ENCODE measurements at regions not wholly inside any gene's neighbourhood (a gene's known extent, or its start where the extent isn't known, plus 50 kb on each side); places are given as distances from the start of the nearest gene placed in this dataset.

- H3K4me3 ChIP-seq: no peak overlapping the region
- no peaks in the 10 kb centered on the region for H3K4me1 ChIP-seq
- no peak for TF ChIP-seq CTCF (IDR thresholded peaks at IDR 0.05)
- H3K27me3 ChIP-seq: no peaks in the 10 kb centered on the region
- DNase-seq (ENCODE audit: low spot score): no peak
- no peaks in the 10 kb centered on the region for H3K9me3 ChIP-seq
- H3K27ac ChIP-seq: no peak overlapping the region
- H3K36me3 ChIP-seq: no peaks in the 10 kb centered on the region
Observed at GRCh38 chr13:62360609-62361008, 945.0 kb upstream of the PCDH20 start.

- no peak for TF ChIP-seq CTCF (IDR thresholded peaks at IDR 0.05)
- Histone ChIP-seq H3K4me1 (no peaks in the 10 kb centered on the region), H3K36me3 (no peaks in the 10 kb centered on the region), H3K27me3 (no peaks in the 10 kb centered on the region), H3K4me3 (no peak overlapping the region), H3K9me3 (no peaks in the 10 kb centered on the region), H3K27ac (no peak overlapping the region)
- no peak for DNase-seq (ENCODE audit: low spot score)
Observed at GRCh38 chr13:62358646-62358932, 942.9 kb upstream of the PCDH20 start.

- Histone ChIP-seq H3K27ac (no peak overlapping the region), H3K4me1 (no peaks in the 10 kb centered on the region), H3K4me3 (no peak overlapping the region), H3K27me3 (no peaks in the 10 kb centered on the region), H3K36me3 (no peaks in the 10 kb centered on the region), H3K9me3 (no peaks in the 10 kb centered on the region)
- TF ChIP-seq CTCF (IDR thresholded peaks at IDR 0.05): no peak
- no peak for DNase-seq (ENCODE audit: low spot score)
Observed at GRCh38 chr13:62357887-62358645, 942.4 kb upstream of the PCDH20 start.

GRCh38 chr13:62356977-62357376 lies 941.3 kb upstream of the PCDH20 start:
- Histone ChIP-seq H3K9me3 (no peaks in the 10 kb centered on the region), H3K4me3 (no peak overlapping the region), H3K27ac (no peak overlapping the region), H3K4me1 (no peaks in the 10 kb centered on the region), H3K36me3 (no peaks in the 10 kb centered on the region), H3K27me3 (no peaks in the 10 kb centered on the region)
- TF ChIP-seq CTCF (IDR thresholded peaks at IDR 0.05): no peak
- DNase-seq (ENCODE audit: low spot score): no peak

GRCh38 chr13:62337109-62337880 lies 921.6 kb upstream of the PCDH20 start:
- H3K4me3 ChIP-seq: no peak overlapping the region
- no peaks in the 10 kb centered on the region for H3K36me3 ChIP-seq
- H3K27me3 ChIP-seq: no peaks in the 10 kb centered on the region
- no peaks in the 10 kb centered on the region for H3K4me1 ChIP-seq
- no peaks in the 10 kb centered on the region for H3K9me3 ChIP-seq
- no peak overlapping the region for H3K27ac ChIP-seq
- no peak for DNase-seq (ENCODE audit: low spot score)
- no peak for TF ChIP-seq CTCF (IDR thresholded peaks at IDR 0.05)
